HEK293 (cell line): ENCODE measurements at regions not wholly inside any gene's neighbourhood (a gene's known extent, or its start where the extent isn't known, plus 50 kb on each side); places are given as distances from the start of the nearest gene placed in this dataset.

Experiments used
- BCL11A ChIP-seq: fragments of 450-650 bp; formaldehyde crosslinking; IDR thresholded peaks from 2 replicates; pipeline ENCODE4 v1.5.1; 2016; ENCODE audit warnings: low read depth, missing biosample characterization, missing genetic modification characterization
- CTCF ChIP-seq: fragments of 450-650 bp; formaldehyde crosslinking; IDR thresholded peaks from 2 replicates; pipeline ENCODE4 v1.5.1; 2016; ENCODE audit warnings: missing biosample characterization, missing genetic modification characterization
- REST ChIP-seq: fragments of 450-650 bp; formaldehyde crosslinking; IDR thresholded peaks from 2 replicates; pipeline ENCODE4 v1.5.1; 2016; ENCODE audit warnings: missing biosample characterization, missing genetic modification characterization
- ZNF146 ChIP-seq: fragments of 450-650 bp; formaldehyde crosslinking; IDR thresholded peaks from 2 replicates; pipeline ENCODE4 v1.5.1; 2016; ENCODE audit warnings: missing biosample characterization, missing genetic modification characterization
- ZNF221 ChIP-seq: fragments of 450-650 bp; formaldehyde crosslinking; IDR thresholded peaks from 2 replicates; pipeline ENCODE4 v1.5.1; 2017; ENCODE audit warnings: missing biosample characterization, missing genetic modification characterization, borderline replicate concordance
- ZNF274 ChIP-seq, 2 experiments: fragments of 200-500 bp in 1 of 2; fragments of 450-650 bp in 1 of 2; sonication (Bioruptor generic) in 1 of 2; formaldehyde crosslinking in 1 of 2; IDR thresholded peaks; 2 replicates each; pipeline versions ENCODE4 v1.5.1 to v1.6.1; 2014 to 2016; ENCODE audit warnings: borderline replicate concordance in 1 of 2, inconsistent platforms in 1 of 2, low read length in 1 of 2, missing biosample characterization in 1 of 2, missing genetic modification characterization in 1 of 2
- ZNF292 ChIP-seq: fragments of 450-650 bp; formaldehyde crosslinking; IDR thresholded peaks from 2 replicates; pipeline ENCODE4 v1.5.1; 2016; ENCODE audit warnings: low read depth, missing biosample characterization, missing genetic modification characterization, borderline replicate concordance
- ZNF423 ChIP-seq: fragments of 450-650 bp; formaldehyde crosslinking; IDR thresholded peaks from 2 replicates; pipeline ENCODE4 v1.5.1; 2016; ENCODE audit warnings: missing biosample characterization, missing genetic modification characterization
- ZNF530 ChIP-seq: fragments of 450-650 bp; formaldehyde crosslinking; IDR thresholded peaks from 2 replicates; pipeline ENCODE4 v1.5.1; 2016; ENCODE audit warnings: low read depth, missing biosample characterization, missing genetic modification characterization
- ZNF558 ChIP-seq: fragments of 450-650 bp; formaldehyde crosslinking; IDR thresholded peaks from 2 replicates; pipeline ENCODE4 v1.5.1; 2016; ENCODE audit warnings: missing biosample characterization, missing genetic modification characterization

DNA sequence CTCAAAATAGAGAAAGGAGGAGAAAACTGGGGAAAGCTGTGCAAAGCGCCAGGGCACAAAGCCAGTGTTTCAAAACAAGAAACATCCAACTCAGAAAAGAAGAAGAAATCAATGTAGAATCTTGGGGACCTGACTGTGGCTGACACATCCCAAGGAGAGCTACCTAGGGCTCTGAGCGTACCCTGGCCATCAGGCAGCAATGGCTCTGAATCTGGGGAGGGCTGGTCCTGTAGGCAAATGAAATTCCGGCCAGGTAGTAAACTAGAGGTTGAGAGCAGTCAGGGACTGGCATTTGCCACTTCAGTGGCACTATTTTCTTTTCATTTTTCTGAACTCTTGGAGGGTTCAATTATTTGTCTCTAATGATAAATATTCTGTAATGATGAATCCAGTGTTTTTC is 525.8 kb downstream of the STK39 start:
- TF ChIP-seq ZNF558 (tag by site-specific recombination) (no peak), ZNF292 (tag by site-specific recombination) (no peak), ZNF221 (no peak), ZNF423 (no peak), BCL11A (no peak), ZNF530 (no peak), ZNF274 (IDR thresholded peaks at IDR 0.05; ENCODE audit: low read length) (no peak), ZNF274 (tag by site-specific recombination; IDR thresholded peaks at IDR 0.05; ENCODE audit: borderline replicate concordance) (no peak), CTCF (tag by site-specific recombination) (no peak), REST (tag by site-specific recombination) (no peak), ZNF146 (tag by site-specific recombination) (no peak)
